ENCODE measurements at regions not wholly inside any gene's neighbourhood (a gene's known extent, or its start where the extent isn't known, plus 50 kb on each side); places are given as distances from the start of the nearest gene placed in this dataset.

DNA sequence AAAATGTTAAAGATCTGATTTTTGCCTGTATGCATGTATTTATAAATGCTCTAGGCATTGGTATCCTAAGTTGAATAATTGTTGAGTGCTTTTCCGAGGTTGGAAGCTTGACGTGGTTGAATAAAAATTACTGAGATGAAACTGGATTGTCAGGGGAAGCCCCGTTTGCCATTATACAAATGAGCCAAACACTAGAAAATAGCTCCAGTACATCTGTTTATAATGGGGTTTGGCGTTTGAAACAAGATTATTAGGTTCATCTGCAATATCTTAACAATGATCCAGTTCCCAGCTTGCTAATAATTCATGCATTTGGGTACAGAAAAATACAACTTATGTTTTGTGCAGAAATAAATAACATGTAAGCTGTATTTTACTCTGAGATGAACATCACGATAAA is 789.6 kb downstream of the GALC start:
- no peak overlapping the region for H3K27ac ChIP-seq (ENCODE audit: low read depth, low read length)

DNA sequence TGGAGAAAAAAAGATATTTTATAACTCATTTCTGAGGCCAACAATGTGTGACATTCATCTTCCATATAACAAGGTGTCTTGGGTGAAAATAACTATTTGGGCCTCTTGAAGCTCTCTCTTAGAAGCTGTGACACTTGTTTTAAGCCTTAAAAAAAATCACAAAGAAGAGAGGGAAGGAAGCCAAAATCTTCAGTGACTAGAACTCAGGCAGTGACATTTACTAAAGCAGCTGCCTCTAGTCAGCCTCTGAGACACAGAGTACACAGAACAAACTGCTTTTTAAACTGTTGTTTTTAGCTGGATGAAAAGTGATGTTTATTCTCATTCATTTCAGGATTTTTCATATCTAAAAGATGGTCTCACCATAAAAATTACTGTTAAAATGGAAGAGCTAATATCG is 793.6 kb downstream of the GALC start:
- peaks cover 0 to 5% (median 0%) of the 10 kb centered on the region in 5 donors for H3K9me3 ChIP-seq (ENCODE audit: control insufficient read depth in 5 of 5, low read length in 5 of 5)
- no peaks in the 10 kb centered on the region for H3K4me1 ChIP-seq (ENCODE audit: control insufficient read depth in 5 of 5, insufficient read depth in 5 of 5, low read length in 5 of 5)
- no peak overlapping the region for H3K4me3 ChIP-seq (ENCODE audit: low read depth in 1 of 5, low read length in 5 of 5)
- H3K36me3 ChIP-seq (ENCODE audit: control insufficient read depth in 5 of 5, insufficient read depth in 5 of 5, low read length in 5 of 5) = no peaks in the 10 kb centered on the region
- H3K9ac ChIP-seq (ENCODE audit: low read length in 5 of 5) = no peak overlapping the region
- no peaks in the 10 kb centered on the region for H3K27me3 ChIP-seq (ENCODE audit: control insufficient read depth in 5 of 5, insufficient read depth in 4 of 5, low read length in 5 of 5)
- no peak overlapping the region for H3K27ac ChIP-seq (ENCODE audit: low read depth, low read length)

More for the DNA sequence above, 789.6 kb downstream of the GALC start:
- Histone ChIP-seq H3K9me3 (ENCODE audit: control insufficient read depth in 5 of 5, low read length in 5 of 5) (no peaks in the 10 kb centered on the region), H3K4me3 (ENCODE audit: low read depth in 1 of 5, low read length in 5 of 5) (no peak overlapping the region), H3K4me1 (ENCODE audit: control insufficient read depth in 5 of 5, insufficient read depth in 5 of 5, low read length in 5 of 5) (no peaks in the 10 kb centered on the region), H3K9ac (ENCODE audit: low read length in 5 of 5) (no peak overlapping the region), H3K36me3 (ENCODE audit: control insufficient read depth in 5 of 5, insufficient read depth in 5 of 5, low read length in 5 of 5) (no peaks in the 10 kb centered on the region), H3K27me3 (ENCODE audit: control insufficient read depth in 5 of 5, insufficient read depth in 4 of 5, low read length in 5 of 5) (no peaks in the 10 kb centered on the region)

DNA sequence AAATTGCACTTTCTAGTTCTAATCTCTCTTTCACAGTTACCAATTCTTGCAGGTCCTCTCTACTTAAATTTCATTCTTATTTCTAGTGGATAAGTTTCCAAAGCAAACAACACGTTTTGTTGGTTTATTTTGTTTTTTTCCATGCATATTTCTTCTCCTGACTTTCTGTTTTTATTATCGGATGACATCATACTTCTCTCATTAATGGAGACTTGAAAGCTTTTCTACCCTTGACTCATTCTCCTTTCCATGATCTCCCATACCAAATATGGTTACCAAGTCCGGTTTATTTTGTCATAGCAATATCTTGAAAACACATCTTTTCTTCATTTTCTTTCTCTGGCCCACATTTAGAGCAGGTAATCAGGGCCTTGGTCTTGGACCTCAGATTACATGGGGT is 796.5 kb downstream of the GALC start:
- Histone ChIP-seq H3K36me3 (ENCODE audit: control insufficient read depth in 5 of 5, insufficient read depth in 5 of 5, low read length in 5 of 5) (no peaks in the 10 kb centered on the region), H3K4me1 (ENCODE audit: control insufficient read depth in 5 of 5, insufficient read depth in 5 of 5, low read length in 5 of 5) (no peaks in the 10 kb centered on the region), H3K27me3 (ENCODE audit: control insufficient read depth in 5 of 5, insufficient read depth in 4 of 5, low read length in 5 of 5) (no peaks in the 10 kb centered on the region), H3K4me3 (ENCODE audit: low read depth in 1 of 5, low read length in 5 of 5) (no peak overlapping the region), H3K27ac (ENCODE audit: low read depth, low read length) (no peak overlapping the region), H3K9ac (ENCODE audit: low read length in 5 of 5) (no peak overlapping the region), H3K9me3 (ENCODE audit: control insufficient read depth in 5 of 5, low read length in 5 of 5) (peaks cover 0 to 6% (median 0%) of the 10 kb centered on the region in 5 donors)

DNA sequence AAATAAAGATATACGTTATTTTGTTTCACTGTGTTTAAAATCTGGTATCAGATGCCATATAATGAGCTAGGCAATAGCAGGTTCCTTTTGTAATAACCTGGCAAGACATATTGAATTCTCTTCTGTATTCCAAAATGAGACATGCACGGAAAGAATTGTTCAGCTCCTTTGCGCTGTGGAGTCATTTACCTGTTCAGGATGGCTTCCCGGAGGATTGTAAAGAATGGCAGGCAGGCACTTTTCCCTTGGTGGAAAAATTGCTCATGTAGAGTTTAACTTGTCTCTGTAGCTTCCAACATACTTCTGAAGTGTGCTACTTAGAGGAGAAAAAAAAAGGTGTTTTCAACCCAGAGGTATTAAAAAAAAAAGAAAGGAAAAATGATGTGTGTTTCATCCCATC is 805.2 kb downstream of the GALC start:
- Histone ChIP-seq H3K4me1 (ENCODE audit: control insufficient read depth in 5 of 5, insufficient read depth in 5 of 5, low read length in 5 of 5) (no peaks in the 10 kb centered on the region), H3K27me3 (ENCODE audit: control insufficient read depth in 5 of 5, insufficient read depth in 4 of 5, low read length in 5 of 5) (no peaks in the 10 kb centered on the region), H3K9me3 (ENCODE audit: control insufficient read depth in 5 of 5, low read length in 5 of 5) (peaks cover 0 to 2% (median 0%) of the 10 kb centered on the region in 5 donors), H3K4me3 (ENCODE audit: low read depth in 1 of 5, low read length in 5 of 5) (no peak overlapping the region), H3K9ac (ENCODE audit: low read length in 5 of 5) (no peak overlapping the region), H3K36me3 (ENCODE audit: control insufficient read depth in 5 of 5, insufficient read depth in 5 of 5, low read length in 5 of 5) (no peaks in the 10 kb centered on the region), H3K27ac (ENCODE audit: low read depth, low read length) (no peak overlapping the region)

DNA sequence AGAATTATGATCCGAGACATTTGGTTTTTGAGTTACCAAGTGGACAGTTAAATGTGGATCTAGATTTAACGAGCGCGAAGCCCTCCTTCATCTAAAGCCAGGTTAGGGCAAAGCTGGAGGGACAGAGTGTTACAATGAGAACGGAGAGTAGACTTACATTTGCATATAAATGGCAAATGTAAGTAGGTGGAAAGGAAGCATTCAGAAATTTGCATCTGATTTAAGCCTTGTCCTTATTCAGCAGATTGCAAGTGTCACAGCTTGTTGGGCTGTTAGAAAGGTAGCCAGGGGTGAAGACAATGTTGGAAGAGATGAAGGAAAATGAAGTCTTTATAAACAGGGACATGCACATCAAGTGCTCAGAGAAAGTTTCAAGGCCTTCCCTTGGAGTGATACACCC is 806.2 kb downstream of the GALC start:
- H3K9me3 ChIP-seq (ENCODE audit: control insufficient read depth in 5 of 5, low read length in 5 of 5) = peaks cover 0 to 2% (median 0%) of the 10 kb centered on the region in 5 donors
- H3K4me3 ChIP-seq (ENCODE audit: low read depth in 1 of 5, low read length in 5 of 5) = no peak overlapping the region
- no peaks in the 10 kb centered on the region for H3K27me3 ChIP-seq (ENCODE audit: control insufficient read depth in 5 of 5, insufficient read depth in 4 of 5, low read length in 5 of 5)
- H3K9ac ChIP-seq (ENCODE audit: low read length in 5 of 5) = no peak overlapping the region
- H3K27ac ChIP-seq (ENCODE audit: low read depth, low read length) = no peak overlapping the region
- no peaks in the 10 kb centered on the region for H3K4me1 ChIP-seq (ENCODE audit: control insufficient read depth in 5 of 5, insufficient read depth in 5 of 5, low read length in 5 of 5)
- no peaks in the 10 kb centered on the region for H3K36me3 ChIP-seq (ENCODE audit: control insufficient read depth in 5 of 5, insufficient read depth in 5 of 5, low read length in 5 of 5)

DNA sequence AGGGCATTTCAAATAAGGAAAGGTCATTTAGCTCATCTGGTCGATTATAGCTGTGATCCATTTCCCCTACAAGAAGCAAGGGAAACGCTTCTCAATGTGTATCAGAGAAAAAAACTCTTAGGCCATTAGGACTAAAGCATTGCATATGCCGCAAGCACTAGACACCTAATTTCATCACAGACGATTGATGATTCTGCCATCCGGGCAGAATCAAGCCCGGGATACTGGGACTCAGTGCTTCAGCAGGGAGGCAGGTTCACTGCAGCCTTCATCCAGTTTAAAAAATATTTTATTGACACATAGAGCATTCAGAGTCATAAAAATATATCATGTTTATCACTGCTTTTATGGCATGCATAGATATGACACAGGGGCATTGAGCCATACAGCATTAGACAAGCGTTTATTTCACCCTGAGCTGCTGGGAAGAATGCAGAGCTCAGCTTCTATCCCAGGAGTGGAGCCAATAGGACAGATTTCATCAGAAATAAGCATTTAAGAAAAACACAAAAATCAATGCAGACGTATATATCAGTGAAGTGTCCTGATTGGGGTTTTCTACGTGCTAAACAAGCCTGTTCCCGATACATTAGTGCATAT is 806.9 kb downstream of the GALC start:
- H3K36me3 ChIP-seq (ENCODE audit: control insufficient read depth in 5 of 5, insufficient read depth in 5 of 5, low read length in 5 of 5) = no peaks in the 10 kb centered on the region
- H3K27me3 ChIP-seq (ENCODE audit: control insufficient read depth in 5 of 5, insufficient read depth in 4 of 5, low read length in 5 of 5) = no peaks in the 10 kb centered on the region
- H3K9ac ChIP-seq (ENCODE audit: low read length in 5 of 5) = no peak overlapping the region
- no peak overlapping the region for H3K27ac ChIP-seq (ENCODE audit: low read depth, low read length)
- H3K4me3 ChIP-seq (ENCODE audit: low read depth in 1 of 5, low read length in 5 of 5) = no peak overlapping the region
- no peaks in the 10 kb centered on the region for H3K9me3 ChIP-seq (ENCODE audit: control insufficient read depth in 5 of 5, low read length in 5 of 5)
- H3K4me1 ChIP-seq (ENCODE audit: control insufficient read depth in 5 of 5, insufficient read depth in 5 of 5, low read length in 5 of 5) = no peaks in the 10 kb centered on the region

DNA sequence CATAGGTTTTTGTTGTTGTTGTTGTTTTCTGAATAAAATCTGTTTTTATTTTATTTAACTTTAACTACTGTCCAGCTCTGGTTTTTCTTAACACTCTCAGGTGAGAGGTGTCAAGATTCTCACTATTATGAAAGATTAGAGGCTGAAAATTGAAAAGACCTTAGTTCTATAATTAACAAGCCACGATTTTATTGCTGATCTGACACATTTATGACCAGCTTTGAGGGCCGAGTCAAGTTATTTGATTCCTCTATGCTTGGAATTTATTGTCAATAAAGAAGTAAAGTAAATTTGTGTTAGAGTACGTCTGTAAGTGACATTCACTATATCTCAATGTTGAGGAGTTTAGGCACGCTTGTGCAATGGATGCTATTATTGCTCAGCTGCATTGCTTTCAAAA is 808.8 kb downstream of the GALC start:
- Histone ChIP-seq H3K4me1 (ENCODE audit: control insufficient read depth in 5 of 5, insufficient read depth in 5 of 5, low read length in 5 of 5) (no peaks in the 10 kb centered on the region), H3K9ac (ENCODE audit: low read length in 5 of 5) (no peak overlapping the region), H3K9me3 (ENCODE audit: control insufficient read depth in 5 of 5, low read length in 5 of 5) (no peaks in the 10 kb centered on the region), H3K27ac (ENCODE audit: low read depth, low read length) (no peak overlapping the region), H3K27me3 (ENCODE audit: control insufficient read depth in 5 of 5, insufficient read depth in 4 of 5, low read length in 5 of 5) (no peaks in the 10 kb centered on the region), H3K4me3 (ENCODE audit: low read depth in 1 of 5, low read length in 5 of 5) (no peak overlapping the region), H3K36me3 (ENCODE audit: control insufficient read depth in 5 of 5, insufficient read depth in 5 of 5, low read length in 5 of 5) (no peaks in the 10 kb centered on the region)

DNA sequence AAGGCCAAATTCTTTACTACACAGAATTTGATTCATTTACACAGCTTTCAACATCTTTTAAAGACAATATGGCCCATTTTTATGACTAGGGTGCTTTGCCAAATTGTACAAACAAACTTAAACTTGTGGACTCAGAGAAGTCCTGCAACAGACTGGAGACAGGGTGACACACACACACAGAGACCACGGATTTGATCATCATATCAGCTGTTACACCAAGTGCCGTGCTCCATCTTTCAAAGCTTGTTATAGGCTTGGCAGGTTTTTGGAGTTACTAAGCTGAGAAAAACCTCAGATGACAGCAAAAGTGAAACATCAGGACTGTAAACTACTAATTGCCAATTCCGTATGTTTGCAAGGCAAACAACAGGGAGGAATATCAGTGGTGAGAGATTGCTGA is 811.7 kb downstream of the GALC start:
- Histone ChIP-seq H3K27me3 (ENCODE audit: control insufficient read depth in 5 of 5, insufficient read depth in 4 of 5, low read length in 5 of 5) (no peaks in the 10 kb centered on the region), H3K36me3 (ENCODE audit: control insufficient read depth in 5 of 5, insufficient read depth in 5 of 5, low read length in 5 of 5) (no peaks in the 10 kb centered on the region), H3K27ac (ENCODE audit: low read depth, low read length) (no peak overlapping the region), H3K4me3 (ENCODE audit: low read depth in 1 of 5, low read length in 5 of 5) (no peak overlapping the region), H3K9me3 (ENCODE audit: control insufficient read depth in 5 of 5, low read length in 5 of 5) (peaks cover 0 to 4% (median 0%) of the 10 kb centered on the region in 5 donors), H3K9ac (ENCODE audit: low read length in 5 of 5) (no peak overlapping the region), H3K4me1 (ENCODE audit: control insufficient read depth in 5 of 5, insufficient read depth in 5 of 5, low read length in 5 of 5) (no peaks in the 10 kb centered on the region)

DNA sequence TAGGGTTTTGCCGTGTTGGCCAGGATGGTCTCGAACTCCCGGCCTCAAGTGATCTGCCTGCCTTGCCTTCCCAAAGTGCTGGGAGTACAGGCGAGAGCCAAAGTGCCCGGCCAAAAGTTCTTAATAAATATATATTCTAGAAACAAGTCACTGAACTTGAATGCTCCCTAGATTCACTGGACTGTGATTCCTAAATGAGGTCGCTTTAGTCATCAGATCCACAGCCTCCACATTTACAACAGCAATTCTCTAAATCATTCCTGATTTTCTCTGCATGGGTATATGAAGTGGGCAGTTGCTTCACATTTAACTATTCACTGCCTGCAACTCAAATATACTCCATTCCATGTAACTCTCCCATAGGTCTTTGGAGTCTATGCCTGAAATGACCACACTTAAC is 813.0 kb downstream of the GALC start:
- peaks cover 0 to 4% (median 0%) of the 10 kb centered on the region in 5 donors for H3K9me3 ChIP-seq (ENCODE audit: control insufficient read depth in 5 of 5, low read length in 5 of 5)

DNA sequence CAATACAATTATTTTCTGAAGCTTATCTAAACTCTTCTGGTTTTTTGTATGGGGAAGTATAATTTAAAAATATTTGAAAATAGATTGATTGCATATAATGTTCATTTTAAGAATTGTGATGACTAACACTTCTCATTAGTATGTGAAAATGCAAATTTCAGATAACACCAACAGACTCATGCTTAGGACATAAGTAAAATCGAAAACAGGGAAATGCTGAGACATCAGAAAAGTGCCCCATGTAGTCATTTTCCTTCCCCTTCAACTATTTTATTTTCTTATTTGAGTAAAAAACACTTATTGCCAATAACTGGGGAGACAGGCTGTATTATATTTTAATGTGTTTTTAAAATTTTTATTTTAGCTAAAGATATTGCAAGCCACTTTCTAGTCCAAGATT is 814.7 kb downstream of the GALC start:
- H3K27me3 ChIP-seq (ENCODE audit: control insufficient read depth in 5 of 5, insufficient read depth in 4 of 5, low read length in 5 of 5) = no peaks in the 10 kb centered on the region
- H3K9ac ChIP-seq (ENCODE audit: low read length in 5 of 5) = no peak overlapping the region
- no peaks in the 10 kb centered on the region for H3K36me3 ChIP-seq (ENCODE audit: control insufficient read depth in 5 of 5, insufficient read depth in 5 of 5, low read length in 5 of 5)
- H3K4me3 ChIP-seq (ENCODE audit: low read depth in 1 of 5, low read length in 5 of 5) = no peak overlapping the region
- H3K27ac ChIP-seq (ENCODE audit: low read depth, low read length) = no peak overlapping the region
- peaks cover 0 to 3% (median 0%) of the 10 kb centered on the region in 5 donors for H3K4me1 ChIP-seq (ENCODE audit: control insufficient read depth in 5 of 5, insufficient read depth in 5 of 5, low read length in 5 of 5)
- H3K9me3 ChIP-seq (ENCODE audit: control insufficient read depth in 5 of 5, low read length in 5 of 5) = peaks cover 0 to 4% (median 0%) of the 10 kb centered on the region in 5 donors

More for the DNA sequence above, 813.0 kb downstream of the GALC start:
- H3K27ac ChIP-seq (ENCODE audit: low read depth, low read length) = no peak overlapping the region
- no peaks in the 10 kb centered on the region for H3K4me1 ChIP-seq (ENCODE audit: control insufficient read depth in 5 of 5, insufficient read depth in 5 of 5, low read length in 5 of 5)
- H3K9ac ChIP-seq (ENCODE audit: low read length in 5 of 5) = no peak overlapping the region
- no peak overlapping the region for H3K4me3 ChIP-seq (ENCODE audit: low read depth in 1 of 5, low read length in 5 of 5)
- H3K27me3 ChIP-seq (ENCODE audit: control insufficient read depth in 5 of 5, insufficient read depth in 4 of 5, low read length in 5 of 5) = no peaks in the 10 kb centered on the region
- no peaks in the 10 kb centered on the region for H3K36me3 ChIP-seq (ENCODE audit: control insufficient read depth in 5 of 5, insufficient read depth in 5 of 5, low read length in 5 of 5)
